ENCODE measurements at regions not wholly inside any gene's neighbourhood (a gene's known extent, or its start where the extent isn't known, plus 50 kb on each side); places are given as distances from the start of the nearest gene placed in this dataset.

DNA sequence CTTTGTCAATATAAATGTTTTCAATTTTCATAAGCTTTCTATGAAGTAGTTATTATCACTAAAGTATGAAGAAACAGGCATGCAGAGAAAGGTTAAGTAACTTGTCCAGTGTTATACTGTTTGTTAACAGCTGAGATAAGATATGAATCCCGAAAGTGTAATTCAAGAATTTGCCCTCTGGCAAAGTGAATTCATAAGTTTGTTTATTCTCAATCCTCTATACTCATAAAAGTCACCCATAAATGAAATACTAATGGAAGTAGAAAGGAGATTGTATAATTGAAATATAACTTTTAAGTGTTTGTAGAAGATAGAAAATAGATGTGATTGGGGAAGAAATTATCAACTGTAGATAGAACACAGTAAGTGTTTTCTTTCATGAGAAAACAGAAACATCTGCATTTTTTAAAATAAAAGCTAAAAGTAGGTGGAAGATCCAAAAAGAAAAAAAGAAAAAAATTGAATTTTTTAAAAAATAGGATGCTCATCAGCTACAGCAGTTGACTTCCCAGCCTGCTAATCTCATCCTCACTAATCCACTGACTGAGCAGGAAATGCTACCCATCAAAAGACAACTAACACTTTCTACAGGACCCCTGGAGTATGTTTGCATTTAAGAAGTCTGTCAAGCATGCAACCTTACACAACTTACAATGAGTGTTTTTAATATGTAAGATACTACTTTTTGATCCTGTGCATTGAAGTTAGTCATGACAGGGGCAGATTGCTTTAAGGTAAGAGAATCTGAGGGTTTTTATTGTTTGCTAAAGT is 878.1 kb downstream of the SI start:
- DNase-seq (ENCODE audit: low spot score) = no peak
- TF ChIP-seq, protein P1, sequence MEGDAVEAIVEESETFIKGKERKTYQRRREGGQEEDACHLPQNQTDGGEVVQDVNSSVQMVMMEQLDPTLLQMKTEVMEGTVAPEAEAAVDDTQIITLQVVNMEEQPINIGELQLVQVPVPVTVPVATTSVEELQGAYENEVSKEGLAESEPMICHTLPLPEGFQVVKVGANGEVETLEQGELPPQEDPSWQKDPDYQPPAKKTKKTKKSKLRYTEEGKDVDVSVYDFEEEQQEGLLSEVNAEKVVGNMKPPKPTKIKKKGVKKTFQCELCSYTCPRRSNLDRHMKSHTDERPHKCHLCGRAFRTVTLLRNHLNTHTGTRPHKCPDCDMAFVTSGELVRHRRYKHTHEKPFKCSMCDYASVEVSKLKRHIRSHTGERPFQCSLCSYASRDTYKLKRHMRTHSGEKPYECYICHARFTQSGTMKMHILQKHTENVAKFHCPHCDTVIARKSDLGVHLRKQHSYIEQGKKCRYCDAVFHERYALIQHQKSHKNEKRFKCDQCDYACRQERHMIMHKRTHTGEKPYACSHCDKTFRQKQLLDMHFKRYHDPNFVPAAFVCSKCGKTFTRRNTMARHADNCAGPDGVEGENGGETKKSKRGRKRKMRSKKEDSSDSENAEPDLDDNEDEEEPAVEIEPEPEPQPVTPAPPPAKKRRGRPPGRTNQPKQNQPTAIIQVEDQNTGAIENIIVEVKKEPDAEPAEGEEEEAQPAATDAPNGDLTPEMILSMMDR (IDR thresholded peaks at IDR 0.05) = no peak
- no peak overlapping the region for H3K4me3 ChIP-seq
- H3K27ac ChIP-seq = no peak overlapping the region
- no peaks in the 10 kb centered on the region for H3K4me1 ChIP-seq (ENCODE audit: control insufficient read depth in 1 of 2, low read depth in 2 of 2)
- no peaks in the 10 kb centered on the region for H3K27me3 ChIP-seq (replicated peaks; ENCODE audit: insufficient read depth)
- no peaks in the 10 kb centered on the region for H3K36me3 ChIP-seq
- H3K9me3 ChIP-seq = no peaks in the 10 kb centered on the region
- ATAC-seq (ENCODE audit: insufficient number of reproducible peaks, low FRiP score, low read depth) = no peak

DNA sequence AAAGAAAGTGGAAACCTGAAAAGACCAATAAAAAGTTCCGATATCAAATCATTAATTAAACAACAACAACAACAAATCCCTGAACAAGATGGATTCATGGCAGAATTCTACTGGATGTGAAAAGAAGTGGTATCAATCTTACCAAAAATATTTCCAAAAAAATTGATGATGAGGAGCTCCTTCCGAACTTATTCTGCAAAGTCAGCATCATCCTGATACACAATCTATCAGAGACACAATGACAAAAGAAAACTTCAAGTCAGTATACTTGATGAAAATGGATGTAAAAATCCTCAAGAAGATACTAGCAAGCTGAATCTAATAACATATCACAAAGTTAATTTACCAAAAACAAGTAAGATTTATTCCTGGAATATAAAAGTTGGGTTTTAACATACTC is 881.8 kb downstream of the SI start:
- TF ChIP-seq, protein P1 (IDR thresholded peaks at IDR 0.05) = no peak
- Histone ChIP-seq H3K27me3 (replicated peaks; ENCODE audit: insufficient read depth) (no peaks in the 10 kb centered on the region), H3K9me3 (no peaks in the 10 kb centered on the region), H3K27ac (no peak overlapping the region), H3K36me3 (no peaks in the 10 kb centered on the region), H3K4me1 (ENCODE audit: control insufficient read depth in 1 of 2, low read depth in 2 of 2) (no peaks in the 10 kb centered on the region), H3K4me3 (no peak overlapping the region)
- DNase-seq (ENCODE audit: low spot score) (no peak), ATAC-seq (ENCODE audit: insufficient number of reproducible peaks, low FRiP score, low read depth) (no peak)

DNA sequence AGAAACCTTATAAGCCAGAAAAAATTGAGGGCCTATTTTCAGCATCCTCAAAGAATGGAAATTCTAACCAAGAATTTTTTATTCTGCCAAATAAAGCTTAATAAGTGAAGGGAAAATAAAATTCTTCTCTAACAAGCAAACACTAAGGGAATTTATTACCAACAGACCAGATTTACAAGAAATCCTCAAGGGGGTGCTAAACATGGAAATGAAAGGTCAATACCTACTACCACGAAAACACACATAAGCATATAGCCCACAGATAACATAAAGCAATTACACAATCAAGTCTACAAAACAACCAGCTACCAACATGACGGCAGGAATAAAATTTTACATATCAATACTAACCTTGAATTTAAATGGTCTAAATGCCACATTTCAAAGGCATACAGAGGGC is 883.5 kb downstream of the SI start:
- no peak overlapping the region for H3K4me3 ChIP-seq
- DNase-seq (ENCODE audit: low spot score) = no peak
- no peaks in the 10 kb centered on the region for H3K4me1 ChIP-seq (ENCODE audit: control insufficient read depth in 1 of 2, low read depth in 2 of 2)
- H3K27ac ChIP-seq = no peak overlapping the region
- no peaks in the 10 kb centered on the region for H3K9me3 ChIP-seq
- TF ChIP-seq, protein P1 (IDR thresholded peaks at IDR 0.05) = no peak
- no peak for ATAC-seq (ENCODE audit: insufficient number of reproducible peaks, low FRiP score, low read depth)
- H3K36me3 ChIP-seq = no peaks in the 10 kb centered on the region
- H3K27me3 ChIP-seq (replicated peaks; ENCODE audit: insufficient read depth) = no peaks in the 10 kb centered on the region

DNA sequence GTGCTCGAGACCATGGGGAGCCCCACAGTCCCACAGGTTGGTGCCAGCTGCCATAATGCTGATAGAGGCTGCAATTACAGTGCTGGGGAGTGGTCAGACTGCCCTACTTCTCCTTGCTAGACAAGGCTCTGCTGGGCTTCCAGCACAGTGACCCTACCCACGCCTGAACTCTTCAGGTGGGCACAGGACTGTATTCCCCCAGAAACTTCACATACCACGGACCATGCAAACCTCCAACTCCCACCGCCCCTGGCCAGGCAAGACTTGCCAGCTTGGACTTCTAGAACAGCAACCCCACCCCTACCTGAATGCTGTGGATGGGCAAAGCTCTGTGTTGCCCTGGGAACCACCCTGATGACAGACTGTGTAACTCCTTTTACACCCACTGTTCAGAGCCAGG is 885.3 kb downstream of the SI start:
- ATAC-seq (ENCODE audit: insufficient number of reproducible peaks, low FRiP score, low read depth) = no peak
- no peaks in the 10 kb centered on the region for H3K27me3 ChIP-seq (replicated peaks; ENCODE audit: insufficient read depth)
- DNase-seq (ENCODE audit: low spot score) = no peak

DNA sequence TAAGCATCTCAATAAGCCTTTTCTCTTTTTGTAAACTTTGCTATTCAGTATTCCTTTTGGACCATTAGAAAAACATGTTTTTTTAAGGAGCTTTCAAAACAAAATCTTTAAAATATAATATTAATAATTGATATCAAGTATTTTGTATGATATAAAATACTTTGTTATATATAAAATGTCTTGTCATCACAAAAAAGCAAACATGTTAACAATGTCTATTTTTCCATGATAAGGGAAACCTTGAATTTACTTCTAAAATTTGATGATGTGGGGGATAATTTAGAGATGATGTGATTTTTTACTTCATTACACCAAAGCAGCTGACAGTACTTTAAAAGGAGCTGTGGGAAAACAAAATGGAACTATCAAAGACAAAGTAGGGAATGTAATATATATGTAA is 887.7 kb downstream of the SI start:
- Histone ChIP-seq H3K27me3 (replicated peaks; ENCODE audit: insufficient read depth) (no peaks in the 10 kb centered on the region), H3K27ac (no peak overlapping the region), H3K9me3 (no peaks in the 10 kb centered on the region), H3K4me1 (ENCODE audit: control insufficient read depth in 1 of 2, low read depth in 2 of 2) (no peaks in the 10 kb centered on the region), H3K36me3 (no peaks in the 10 kb centered on the region), H3K4me3 (no peak overlapping the region)
- DNase-seq (ENCODE audit: low spot score) (no peak), ATAC-seq (ENCODE audit: insufficient number of reproducible peaks, low FRiP score, low read depth) (no peak)
- TF ChIP-seq, protein P1 (IDR thresholded peaks at IDR 0.05) = no peak

More for the DNA sequence above, 885.3 kb downstream of the SI start:
- Histone ChIP-seq H3K9me3 (no peaks in the 10 kb centered on the region), H3K27ac (no peak overlapping the region), H3K4me3 (no peak overlapping the region), H3K4me1 (ENCODE audit: control insufficient read depth in 1 of 2, low read depth in 2 of 2) (no peaks in the 10 kb centered on the region), H3K36me3 (no peaks in the 10 kb centered on the region)
- TF ChIP-seq, protein P1 (IDR thresholded peaks at IDR 0.05) = no peak

All from thoracic aorta (tissue), 2 donors.